ENCODE measurements at regions not wholly inside any gene's neighbourhood (a gene's known extent, or its start where the extent isn't known, plus 50 kb on each side); places are given as distances from the start of the nearest gene placed in this dataset.

GRCh38 chr11:42524534-42525227 is 787.1 kb upstream of the API5 start:
- peak; percentile 77 for DNase-seq

- no peak for DNase-seq
Observed at GRCh38 chr11:42526426-42526825, 785.4 kb upstream of the API5 start.

- DNase-seq, result no peak
Observed at GRCh38 chr11:42528471-42528870, 783.3 kb upstream of the API5 start.

DNA sequence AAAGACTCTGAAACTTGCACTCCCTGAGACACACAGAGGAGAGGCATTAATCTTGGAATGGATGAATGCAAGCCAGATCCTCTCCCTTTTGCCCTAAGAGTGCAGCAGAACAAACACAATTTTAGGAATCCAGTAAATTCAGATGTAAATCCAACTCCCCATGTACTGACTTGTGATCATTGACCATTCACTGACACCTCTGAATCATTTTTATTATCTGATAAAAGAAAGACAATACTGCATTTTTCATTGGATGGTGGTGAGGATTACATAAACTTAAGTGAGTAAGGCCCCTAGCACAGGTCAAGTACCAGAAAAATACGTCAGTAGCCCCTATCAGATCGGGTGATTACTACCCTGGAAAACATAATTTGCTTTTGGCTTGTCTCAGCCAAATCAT is 782.9 kb upstream of the API5 start:
- DNase-seq, result no peak

- DNase-seq, result no peak
Observed at GRCh38 chr11:42536611-42537360, 775.0 kb upstream of the API5 start.

DNA sequence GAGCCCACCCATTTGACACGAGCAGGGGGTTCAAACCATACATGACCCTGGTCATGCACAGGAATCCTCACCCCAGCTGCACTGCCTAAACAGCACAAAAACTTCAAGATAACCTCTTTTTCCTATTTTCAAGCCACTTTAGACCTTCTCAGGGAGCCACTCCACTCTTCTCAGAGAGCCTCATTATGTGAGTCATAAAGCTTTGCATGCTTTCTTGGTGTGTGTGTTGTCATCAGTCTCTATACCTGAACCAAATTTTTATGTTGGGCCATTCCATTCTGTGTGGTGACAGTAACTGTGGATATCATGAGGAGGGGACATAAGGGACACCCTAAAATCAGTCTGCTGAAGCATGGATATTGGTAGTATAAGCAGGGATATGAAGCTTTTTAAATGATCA is 769.5 kb upstream of the API5 start:
- no peak for DNase-seq

DNA sequence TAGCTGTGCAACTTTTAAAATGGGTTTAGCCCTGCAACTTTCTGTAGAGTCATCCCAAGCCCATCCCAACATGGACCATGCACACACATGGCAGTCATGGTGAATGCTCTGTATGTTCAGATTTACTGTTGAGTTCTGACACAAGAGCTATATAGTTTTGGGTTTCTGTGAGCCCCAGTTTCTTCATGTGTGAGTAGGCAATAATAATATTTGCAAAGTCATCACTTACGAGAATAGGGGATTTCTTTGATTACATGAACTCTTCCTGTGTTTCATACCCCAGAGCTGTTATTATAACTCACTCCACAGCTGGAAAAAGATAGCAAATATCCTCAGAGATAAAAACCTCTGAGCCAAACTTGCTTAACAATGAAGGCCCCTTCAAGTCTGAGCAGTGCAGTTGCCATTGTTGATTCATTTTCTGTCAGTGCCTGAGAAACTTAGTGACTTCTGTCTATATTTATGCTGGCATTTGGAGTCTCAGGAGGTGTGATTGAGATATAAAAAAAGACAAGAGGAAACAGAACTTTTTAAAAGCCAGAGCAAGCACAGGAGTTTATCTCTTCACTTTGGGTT is 767.9 kb upstream of the API5 start:
- no peak for DNase-seq

DNA sequence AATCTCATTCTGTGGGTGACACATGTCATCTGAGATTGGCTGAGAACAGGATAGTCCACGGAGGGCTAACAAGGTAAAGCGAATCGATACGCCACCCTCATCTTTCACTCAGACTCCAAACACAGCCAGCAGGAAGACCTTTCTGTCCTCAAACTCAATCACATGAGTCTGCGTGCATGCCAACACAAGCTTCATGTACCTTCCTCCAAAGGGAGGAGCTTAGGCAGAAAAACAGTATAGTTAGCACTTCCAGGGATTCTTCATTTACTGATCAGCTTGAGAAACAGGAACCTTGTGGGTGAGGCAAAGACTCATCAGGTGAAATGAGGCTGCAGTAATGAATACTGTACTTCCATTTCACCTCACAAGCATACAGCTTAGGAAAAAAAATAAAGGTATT is 767.1 kb upstream of the API5 start:
- DNase-seq, result no peak

GRCh38 chr11:42545954-42546353 is 765.8 kb upstream of the API5 start:
- no peak for DNase-seq

GRCh38 chr11:42552786-42553185 is 759.0 kb upstream of the API5 start:
- no peak for DNase-seq

GRCh38 chr11:42555190-42555589 is 756.6 kb upstream of the API5 start:
- DNase-seq, result no peak

DNA sequence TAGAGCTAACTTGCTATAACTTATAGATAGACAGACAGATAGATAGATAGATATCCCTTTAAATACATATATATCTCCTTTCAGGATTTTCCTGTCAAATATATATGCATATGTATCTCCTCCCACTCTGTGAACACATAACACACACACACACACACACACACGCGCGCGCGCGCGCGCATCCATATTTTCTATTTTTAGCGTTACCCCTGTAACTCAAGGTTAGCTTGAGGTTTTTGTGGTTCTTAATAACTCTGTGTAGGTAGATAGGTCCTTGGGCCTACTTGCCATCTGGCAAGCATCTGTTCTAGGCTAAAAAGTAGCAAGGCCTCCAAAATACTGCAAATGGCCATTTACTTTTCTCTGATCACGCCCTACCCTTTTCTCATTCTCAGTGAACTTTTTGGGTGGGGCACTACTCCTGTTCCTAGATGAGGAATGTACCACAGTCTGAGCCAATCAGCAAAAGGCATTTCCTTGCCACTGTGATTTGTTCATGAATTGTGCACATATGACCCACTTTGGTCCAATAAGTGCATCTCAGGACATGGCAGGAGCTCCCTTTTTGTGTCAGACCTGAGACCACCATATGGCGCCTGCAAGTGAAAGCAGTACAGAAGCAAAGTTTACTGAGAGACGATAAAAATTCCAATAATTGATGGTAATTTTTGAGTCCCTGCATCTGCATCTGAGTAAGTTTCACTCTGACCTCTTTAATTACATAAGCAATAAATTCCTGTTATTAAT is 740.5 kb upstream of the API5 start:
- DNase-seq, result no peak

GRCh38 chr11:42571878-42572610 is 739.8 kb upstream of the API5 start:
- DNase-seq, result no peak

DNA sequence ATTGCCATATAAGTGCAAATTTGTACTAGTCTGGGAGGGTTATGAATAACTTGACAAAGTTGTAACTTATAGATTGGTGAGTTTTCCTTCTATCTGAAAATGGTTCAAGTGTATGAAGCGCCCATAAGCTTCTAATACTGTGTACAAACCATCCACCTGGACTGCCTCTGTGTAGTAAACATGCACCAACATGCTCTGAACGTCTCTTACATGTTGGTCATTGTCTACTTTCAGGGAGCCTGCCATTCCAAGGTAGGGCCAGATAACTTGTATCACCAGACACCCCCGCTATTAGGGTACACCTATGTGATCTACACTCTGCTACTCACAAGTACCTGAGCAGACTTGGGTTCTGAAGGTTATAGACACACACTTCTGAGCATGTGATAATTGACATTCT is 735.5 kb upstream of the API5 start:
- no peak for DNase-seq

DNA sequence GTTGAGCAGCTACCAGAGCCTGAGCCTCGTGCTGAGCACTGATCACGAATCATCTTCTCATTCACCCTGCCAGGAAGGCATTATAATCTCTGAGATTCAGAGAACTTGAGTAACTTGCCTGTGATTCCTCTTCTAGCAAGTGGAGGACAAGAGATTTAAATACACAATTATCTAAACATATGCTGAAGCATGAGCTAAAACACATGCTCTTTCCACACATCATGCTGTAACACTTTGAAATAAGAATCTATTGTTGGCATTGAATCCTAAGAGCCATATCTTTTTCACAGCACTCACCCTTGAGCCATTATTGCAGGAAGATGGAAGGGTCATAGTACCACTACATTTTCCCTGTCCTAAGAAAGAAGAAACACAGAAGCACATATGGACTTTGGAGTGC is 722.5 kb upstream of the API5 start:
- DNase-seq, result no peak

- DNase-seq, result no peak
Observed at GRCh38 chr11:42591841-42592240, 720.0 kb upstream of the API5 start.

GRCh38 chr11:42593441-42593840 is 718.4 kb upstream of the API5 start:
- peak; percentile 4 for DNase-seq

GRCh38 chr11:42595876-42596275 is 715.9 kb upstream of the API5 start:
- DNase-seq, result no peak

DNA sequence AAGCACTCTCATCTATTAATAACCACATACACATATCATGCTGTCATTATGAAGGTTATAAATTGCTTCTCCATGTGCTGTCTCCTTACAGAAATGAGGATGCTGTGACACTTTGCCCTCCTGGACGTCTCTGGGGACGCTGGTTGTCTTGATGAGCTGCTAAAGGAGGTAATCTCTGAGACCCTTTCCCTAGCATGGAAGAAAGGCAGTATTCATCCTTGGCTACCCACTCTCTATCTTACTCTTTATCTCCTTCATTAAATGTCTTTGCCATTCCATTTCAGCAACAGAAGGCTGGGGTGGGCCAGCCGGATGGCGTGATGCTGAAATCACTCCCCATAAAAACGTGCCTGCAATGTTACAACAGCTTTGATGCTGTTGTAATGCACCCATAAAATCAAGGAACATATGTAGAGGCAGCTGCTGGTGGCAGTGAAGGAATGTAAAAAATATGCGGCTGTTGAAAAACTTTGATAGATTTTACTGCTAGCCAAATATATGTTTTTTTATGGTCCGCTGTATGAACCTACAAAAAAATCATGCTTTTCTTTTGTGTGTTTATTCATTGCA is 715.1 kb upstream of the API5 start:
- DNase-seq, result peak; percentile 1

DNA sequence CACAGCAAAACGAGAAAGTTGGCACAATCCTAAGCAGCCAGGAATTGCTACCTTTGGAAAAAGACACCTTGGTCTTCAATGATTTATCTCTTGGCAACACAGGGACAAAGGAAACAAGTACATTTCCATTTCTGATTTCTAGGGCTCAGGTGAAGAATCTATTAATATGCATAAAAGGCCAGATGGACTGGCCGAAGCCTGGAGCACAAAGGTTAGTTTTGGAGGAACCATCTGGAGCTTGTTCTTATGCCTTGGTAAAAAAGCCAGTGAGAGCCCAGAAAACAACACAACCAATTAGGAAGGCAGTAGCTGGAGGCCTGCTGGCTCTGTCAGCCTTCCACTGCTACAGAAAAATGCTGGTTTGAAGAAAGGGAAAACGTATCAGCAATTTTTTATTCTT is 713.5 kb upstream of the API5 start:
- no peak for DNase-seq

GRCh38 chr11:42620796-42621195 is 691.0 kb upstream of the API5 start:
- DNase-seq, result peak; percentile 2

Data from fibroblast of skin of scalp (primary cell).